Thoracic aorta (tissue), 2 donors: ENCODE measurements at regions not wholly inside any gene's neighbourhood (a gene's known extent, or its start where the extent isn't known, plus 50 kb on each side); places are given as distances from the start of the nearest gene placed in this dataset.

Experiments
- ATAC-seq: fragments of 150-250 bp; one replicate; pipeline ENCODE4 v1.8.0; 2017; ENCODE audit warnings: low read depth; ENCODE audit not compliant: insufficient number of reproducible peaks, low FRiP score
- DNase-seq: peaks from one replicate; pipeline ENCODE4 v3.0.0-alpha.2; 2020; ENCODE audit warnings: low spot score
- H3K27ac ChIP-seq, 2 donors: fragments of 200-600 bp; sonication (generic); 1 replicate in 1 of 2; 2 replicates in 1 of 2; pipeline ENCODE4 v1.5.1; 2016; ENCODE audit warnings: mild to moderate bottlenecking in 2 of 2, moderate library complexity in 2 of 2
- H3K27me3 ChIP-seq: fragments of 200-600 bp; sonication (generic); replicated peaks from 2 replicates; pipeline ENCODE4 v1.6.0; 2016; ENCODE audit warnings: mild to moderate bottlenecking; ENCODE audit not compliant: insufficient read depth
- H3K36me3 ChIP-seq: fragments of 200-600 bp; sonication (generic); one replicate; pipeline ENCODE4 v1.5.1; 2016
- H3K4me1 ChIP-seq, 2 donors: fragments of 200-600 bp; sonication (generic); 1 replicate in 1 of 2; 2 replicates in 1 of 2; pipeline versions ENCODE4 v1.5.1 to v1.6.0; 2016; ENCODE audit warnings: low read depth in 2 of 2, mild to moderate bottlenecking in 1 of 2; ENCODE audit not compliant: control insufficient read depth in 1 of 2
- H3K4me3 ChIP-seq: fragments of 200-600 bp; sonication (generic); 2 replicates; pipeline ENCODE4 v1.5.1; 2016; ENCODE audit warnings: mild to moderate bottlenecking
- H3K9me3 ChIP-seq: fragments of 200-600 bp; sonication (generic); 2 replicates; pipeline ENCODE4 v1.5.1; 2016
- TF ChIP-seq, protein P1 (sequence below): fragments of 200-600 bp; sonication (generic); IDR thresholded peaks from one replicate; pipeline ENCODE4 v1.5.1; 2019; ENCODE audit warnings: antibody characterized with exemption

- Histone ChIP-seq H3K9me3 (no peaks in the 10 kb centered on the region), H3K27me3 (no peaks in the 10 kb centered on the region), H3K4me1 (no peaks in the 10 kb centered on the region), H3K27ac (no peak overlapping the region), H3K36me3 (no peaks in the 10 kb centered on the region), H3K4me3 (no peak overlapping the region)
- no peak for ATAC-seq
- DNase-seq, result no peak
- TF ChIP-seq, protein P1, sequence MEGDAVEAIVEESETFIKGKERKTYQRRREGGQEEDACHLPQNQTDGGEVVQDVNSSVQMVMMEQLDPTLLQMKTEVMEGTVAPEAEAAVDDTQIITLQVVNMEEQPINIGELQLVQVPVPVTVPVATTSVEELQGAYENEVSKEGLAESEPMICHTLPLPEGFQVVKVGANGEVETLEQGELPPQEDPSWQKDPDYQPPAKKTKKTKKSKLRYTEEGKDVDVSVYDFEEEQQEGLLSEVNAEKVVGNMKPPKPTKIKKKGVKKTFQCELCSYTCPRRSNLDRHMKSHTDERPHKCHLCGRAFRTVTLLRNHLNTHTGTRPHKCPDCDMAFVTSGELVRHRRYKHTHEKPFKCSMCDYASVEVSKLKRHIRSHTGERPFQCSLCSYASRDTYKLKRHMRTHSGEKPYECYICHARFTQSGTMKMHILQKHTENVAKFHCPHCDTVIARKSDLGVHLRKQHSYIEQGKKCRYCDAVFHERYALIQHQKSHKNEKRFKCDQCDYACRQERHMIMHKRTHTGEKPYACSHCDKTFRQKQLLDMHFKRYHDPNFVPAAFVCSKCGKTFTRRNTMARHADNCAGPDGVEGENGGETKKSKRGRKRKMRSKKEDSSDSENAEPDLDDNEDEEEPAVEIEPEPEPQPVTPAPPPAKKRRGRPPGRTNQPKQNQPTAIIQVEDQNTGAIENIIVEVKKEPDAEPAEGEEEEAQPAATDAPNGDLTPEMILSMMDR, result no peak
Measured at GRCh38 chr11:116698080-116698479, 74.7 kb downstream of the BUD13 start.

DNA sequence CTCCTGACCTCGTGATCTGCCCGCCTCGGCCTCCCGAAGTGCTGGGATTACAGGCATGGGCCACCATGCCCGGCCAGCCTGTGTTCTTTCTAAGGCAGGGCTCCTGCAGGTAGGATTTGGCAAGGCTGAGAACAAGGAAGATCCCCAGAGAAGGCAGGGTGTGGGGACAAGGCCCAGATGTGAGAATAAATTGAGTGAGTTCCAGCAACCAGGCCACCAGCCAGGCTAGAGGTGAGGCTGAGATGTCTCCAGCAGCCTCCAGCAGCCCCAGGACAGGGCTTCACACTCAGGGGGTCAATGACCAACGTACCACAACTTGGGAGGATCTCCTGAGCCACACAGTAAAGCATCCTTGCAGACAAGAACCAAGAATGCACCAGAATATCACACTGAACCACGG is 75.1 kb downstream of the BUD13 start:
- H3K36me3 ChIP-seq, result no peaks in the 10 kb centered on the region
- DNase-seq (no peak), ATAC-seq (no peak)
- no peak overlapping the region for H3K4me3 ChIP-seq
- TF ChIP-seq, protein P1, result no peak
- H3K27ac ChIP-seq, result no peak overlapping the region
- H3K27me3 ChIP-seq, result no peaks in the 10 kb centered on the region
- no peaks in the 10 kb centered on the region for H3K9me3 ChIP-seq
- no peaks in the 10 kb centered on the region for H3K4me1 ChIP-seq

- Histone ChIP-seq H3K27me3 (no peaks in the 10 kb centered on the region), H3K27ac (no peak overlapping the region), H3K4me1 (no peaks in the 10 kb centered on the region), H3K36me3 (no peaks in the 10 kb centered on the region), H3K4me3 (no peak overlapping the region), H3K9me3 (no peaks in the 10 kb centered on the region)
- TF ChIP-seq, protein P1, result no peak
- no peak for ATAC-seq
- DNase-seq, result no peak
Measured at GRCh38 chr11:116697011-116697410, 75.8 kb downstream of the BUD13 start.

DNA sequence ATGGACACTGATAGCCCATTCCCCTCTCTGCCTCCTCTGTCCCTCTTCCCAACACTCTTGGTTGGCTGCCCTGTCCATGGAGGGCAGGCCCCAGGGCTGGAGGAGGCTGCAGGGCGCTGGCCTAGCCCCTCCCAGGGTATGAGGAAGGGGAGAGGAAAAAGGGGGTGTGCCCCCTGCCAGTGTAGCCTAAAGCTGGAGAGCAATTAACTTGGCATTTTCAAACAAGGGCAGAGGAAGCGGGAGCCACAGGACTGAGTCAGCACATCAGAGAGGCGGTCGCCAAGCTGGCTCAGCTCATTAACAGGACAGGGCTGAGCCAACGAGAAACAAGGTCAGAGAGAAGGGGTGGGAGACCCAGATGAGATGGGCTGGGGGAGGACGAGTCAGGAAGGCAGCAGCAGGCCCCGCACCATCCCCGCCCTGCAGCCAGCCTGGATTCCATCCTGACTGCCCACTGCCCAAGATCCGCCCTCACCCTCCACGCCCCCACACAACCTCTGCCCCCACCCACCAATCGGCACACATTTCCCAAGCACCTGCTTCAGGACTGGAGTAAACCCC is 76.3 kb downstream of the BUD13 start:
- DNase-seq (no peak), ATAC-seq (no peak)
- Histone ChIP-seq H3K27ac (no peak overlapping the region), H3K36me3 (no peaks in the 10 kb centered on the region), H3K27me3 (no peaks in the 10 kb centered on the region), H3K4me3 (no peak overlapping the region), H3K9me3 (no peaks in the 10 kb centered on the region), H3K4me1 (no peaks in the 10 kb centered on the region)
- TF ChIP-seq, protein P1, result no peak

DNA sequence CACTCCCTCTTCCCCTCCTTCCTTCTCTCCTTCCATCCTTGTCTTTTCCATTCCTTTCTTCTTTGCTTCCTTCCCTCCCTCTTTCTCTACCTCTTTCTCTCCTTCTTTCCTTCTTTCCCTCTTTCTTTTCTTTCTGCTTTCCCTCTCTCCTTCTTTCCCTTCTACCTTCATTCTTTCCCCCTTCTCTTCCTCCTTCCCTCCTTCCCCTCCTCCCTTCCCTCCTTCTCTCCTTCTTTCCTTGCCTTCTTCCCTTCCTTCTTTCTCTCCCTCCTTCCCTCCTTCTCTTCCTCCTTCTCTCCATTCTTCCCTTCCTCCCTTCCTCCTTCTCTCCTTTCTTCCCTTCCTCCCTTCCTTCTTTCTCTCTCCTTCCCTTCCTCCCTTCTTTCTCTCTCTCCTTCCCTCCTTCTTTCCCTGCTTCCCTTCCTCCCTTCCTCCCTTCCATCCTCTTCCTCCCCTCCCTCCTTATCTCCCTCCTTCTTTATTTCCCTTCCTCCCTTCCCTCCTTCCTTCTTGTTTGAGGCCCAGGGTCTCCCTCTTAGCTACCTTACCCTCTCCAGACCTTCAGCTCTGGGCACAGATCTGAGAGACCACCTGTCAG is 77.0 kb downstream of the BUD13 start:
- ATAC-seq, result no peak
- Histone ChIP-seq H3K27ac (no peak overlapping the region), H3K27me3 (no peaks in the 10 kb centered on the region), H3K4me1 (no peaks in the 10 kb centered on the region), H3K9me3 (no peaks in the 10 kb centered on the region), H3K36me3 (no peaks in the 10 kb centered on the region), H3K4me3 (no peak overlapping the region)
- DNase-seq, result no peak
- TF ChIP-seq, protein P1, result no peak
